HG02678 (cell line): ENCODE measurements at regions not wholly inside any gene's neighbourhood (a gene's known extent, or its start where the extent isn't known, plus 50 kb on each side); places are given as distances from the start of the nearest gene placed in this dataset.
"Not testable (repeated sequence)": the region's sequence is repeated elsewhere in the genome, so short reads cannot be mapped to it uniquely, and the experiment has no call there.

Source experiments
- ATAC-seq: cut with Tn5 transposase; IDR thresholded peaks from one replicate; pipeline ENCODE4 v1.9.1; 2021; ENCODE audit warnings: mild to moderate bottlenecking, moderate library complexity; ENCODE audit not compliant: unreplicated experiment

- no peak for ATAC-seq
These were observed 50.7 kb upstream of the DIAPH3 start for GRCh38 chr13:60214213-60215055.

- ATAC-seq: no peak
These were observed 56.3 kb upstream of the DIAPH3 start for GRCh38 chr13:60220072-60220471.

GRCh38 chr13:60221581-60221980 is 57.9 kb upstream of the DIAPH3 start:
- no peak for ATAC-seq

- ATAC-seq: no peak
These were observed 62.8 kb upstream of the DIAPH3 start for GRCh38 chr13:60226507-60226906.

GRCh38 chr13:60227158-60227557 is 63.4 kb upstream of the DIAPH3 start:
- no peak for ATAC-seq

- ATAC-seq: no peak
These were observed 66.1 kb upstream of the DIAPH3 start for GRCh38 chr13:60229708-60230272.

GRCh38 chr13:60230593-60230992 is 66.9 kb upstream of the DIAPH3 start:
- ATAC-seq: peak; percentile 76

- no peak for ATAC-seq
These were observed 78.4 kb upstream of the DIAPH3 start for GRCh38 chr13:60242043-60242595.

GRCh38 chr13:60244381-60244780 is 80.7 kb upstream of the DIAPH3 start:
- no peak for ATAC-seq

GRCh38 chr13:60251419-60251818 is 87.7 kb upstream of the DIAPH3 start:
- not testable (repeated sequence) for ATAC-seq

- no peak for ATAC-seq
These were observed 94.6 kb upstream of the DIAPH3 start for GRCh38 chr13:60258349-60258748.

- no peak for ATAC-seq
These were observed 96.7 kb upstream of the DIAPH3 start for GRCh38 chr13:60260440-60260839.

GRCh38 chr13:60261432-60262351 is 98.0 kb upstream of the DIAPH3 start:
- no peak for ATAC-seq

- ATAC-seq: no peak
These were observed 101.8 kb upstream of the DIAPH3 start for GRCh38 chr13:60265566-60265965.

- ATAC-seq: peak; percentile 81
These were observed 103.9 kb upstream of the DIAPH3 start for GRCh38 chr13:60267498-60268202.

GRCh38 chr13:60268203-60268555 is 104.5 kb upstream of the DIAPH3 start:
- no peak for ATAC-seq

GRCh38 chr13:60273971-60274527 is 110.3 kb upstream of the DIAPH3 start:
- ATAC-seq: no peak

GRCh38 chr13:60274655-60275054 is 110.9 kb upstream of the DIAPH3 start:
- ATAC-seq: no peak

GRCh38 chr13:60275208-60275607 is 111.5 kb upstream of the DIAPH3 start:
- ATAC-seq: no peak

- not testable (repeated sequence) for ATAC-seq
These were observed 116.5 kb upstream of the TDRD3 start for GRCh38 chr13:60280524-60280923.
